HEK293T (cell line): ENCODE measurements at regions not wholly inside any gene's neighbourhood (a gene's known extent, or its start where the extent isn't known, plus 50 kb on each side); places are given as distances from the start of the nearest gene placed in this dataset.

ENCODE experiments used
- BHLHE40 ChIP-seq: fragments of 450-650 bp; IDR thresholded peaks from 2 replicates; pipeline ENCODE4 v1.6.1; 2016; ENCODE audit warnings: mild to moderate bottlenecking, moderate library complexity, borderline replicate concordance
- FOXA1 ChIP-seq: fragments of 450-650 bp; IDR thresholded peaks from 2 replicates; pipeline ENCODE4 v1.6.1; 2016; ENCODE audit warnings: mild to moderate bottlenecking
- FOXK2 ChIP-seq: fragments of 450-650 bp; IDR thresholded peaks from 2 replicates; pipeline ENCODE4 v1.6.1; 2016; ENCODE audit warnings: mild to moderate bottlenecking
- FOXM1 ChIP-seq: fragments of 450-650 bp; IDR thresholded peaks from 2 replicates; pipeline ENCODE4 v1.6.1; 2017; ENCODE audit warnings: mild to moderate bottlenecking, borderline replicate concordance
- LEF1 ChIP-seq: fragments of 450-650 bp; IDR thresholded peaks from 2 replicates; pipeline ENCODE4 v1.6.1; 2017; ENCODE audit warnings: mild to moderate bottlenecking, borderline replicate concordance
- NFRKB ChIP-seq: fragments of 450-650 bp; IDR thresholded peaks from 2 replicates; pipeline ENCODE4 v1.6.1; 2016; ENCODE audit warnings: mild to moderate bottlenecking, moderate library complexity
- SP1 ChIP-seq: fragments of 450-650 bp; IDR thresholded peaks from 2 replicates; pipeline ENCODE4 v1.6.1; 2017
- SUZ12 ChIP-seq: fragments of 450-650 bp; IDR thresholded peaks from 2 replicates; pipeline ENCODE4 v1.6.1; 2016; ENCODE audit warnings: mild to moderate bottlenecking

DNA sequence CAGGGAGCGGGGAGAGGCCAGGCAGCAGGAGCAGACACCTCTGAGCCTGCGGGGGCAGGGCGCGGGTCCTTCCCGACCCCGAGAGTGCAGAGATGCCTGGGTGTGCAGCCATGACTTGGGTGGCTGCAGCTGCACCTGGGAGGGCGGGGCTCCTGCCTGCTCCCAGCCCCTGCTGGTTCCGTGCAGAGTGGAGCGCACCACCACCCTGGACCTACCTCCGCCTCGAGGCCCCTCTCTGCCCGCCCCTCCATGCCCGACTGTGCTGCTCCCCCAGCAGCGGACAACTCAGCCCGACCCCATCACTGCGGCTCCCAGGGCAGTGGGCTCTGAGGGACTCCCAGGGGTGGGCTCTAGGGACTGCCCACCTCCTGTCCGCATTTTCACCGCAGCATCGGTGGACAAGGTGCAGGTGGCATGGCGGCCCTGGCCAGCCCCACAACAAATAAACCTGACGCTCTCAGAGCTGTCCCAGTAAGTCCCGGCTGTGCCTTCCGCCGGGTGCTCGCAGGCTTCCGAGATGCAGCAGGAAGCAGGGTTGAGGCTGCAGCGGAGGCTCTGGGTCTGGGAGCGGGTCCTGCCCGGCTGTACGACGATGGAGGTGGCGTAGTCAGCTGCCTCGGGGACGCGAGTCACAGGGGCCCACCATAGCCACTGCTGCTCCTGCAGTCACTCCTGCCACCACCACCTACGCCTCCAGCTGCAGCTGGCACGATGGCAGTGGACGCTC, 392.0 kb upstream of the CCDC196 start:
- TF ChIP-seq SUZ12 (no peak), FOXK2 (no peak), SP1 (no peak), NFRKB (no peak), LEF1 (no peak), BHLHE40 (no peak), FOXM1 (no peak), FOXA1 (no peak)
